ENCODE measurements at regions not wholly inside any gene's neighbourhood (a gene's known extent, or its start where the extent isn't known, plus 50 kb on each side); places are given as distances from the start of the nearest gene placed in this dataset.
"Not testable (repeated sequence)": the region's sequence is repeated elsewhere in the genome, so short reads cannot be mapped to it uniquely, and the experiment has no call there.

DNA sequence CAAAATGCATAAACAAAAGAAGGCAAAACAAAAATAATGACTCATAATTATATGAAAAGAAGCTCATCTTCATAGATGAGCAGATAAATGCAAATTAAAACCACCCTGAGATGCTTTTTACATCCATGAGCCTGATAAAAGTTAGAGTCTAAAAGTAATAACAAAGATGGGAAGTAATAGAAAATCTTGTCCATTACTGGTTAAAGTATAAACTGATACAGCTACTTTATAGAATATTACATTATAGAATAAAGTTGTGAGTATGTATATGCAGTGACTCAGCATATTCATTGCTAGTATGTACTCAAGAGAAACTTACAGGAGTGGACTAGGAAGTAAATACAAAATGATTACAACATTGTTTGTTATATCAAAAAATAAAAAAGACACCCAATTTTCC, 333.0 kb downstream of the OR4F29 start:
- DNase-seq (ENCODE audit: low read depth) = not testable (repeated sequence)

DNA sequence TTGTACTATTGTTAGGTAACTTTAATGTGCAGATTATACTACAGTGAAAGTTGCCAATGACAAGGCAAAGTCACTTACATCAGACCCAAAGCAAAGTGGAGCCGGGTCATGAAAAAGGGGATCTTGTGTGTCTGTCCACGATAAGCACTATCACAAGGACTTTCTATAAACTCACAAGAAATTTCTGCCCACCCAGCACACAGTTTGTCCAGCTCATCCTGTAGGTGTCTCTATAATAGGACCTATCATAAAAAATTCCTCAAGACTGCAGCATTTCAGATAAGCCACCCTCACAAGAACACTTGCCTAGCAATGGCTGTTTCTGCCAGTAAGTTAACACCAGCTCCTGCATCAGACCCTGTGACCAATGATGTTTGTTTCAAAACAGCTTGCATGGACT, 335.9 kb downstream of the OR4F29 start:
- H3K4me3 ChIP-seq (ENCODE audit: low read length); DNase-seq (ENCODE audit: low read depth): not testable (repeated sequence)

More for the DNA sequence above, 333.0 kb downstream of the OR4F29 start:
- H3K4me3 ChIP-seq (ENCODE audit: low read length) = not testable (repeated sequence)

GRCh38 chr1:104776-105175, 346.7 kb downstream of the OR4F29 start:
- DNase-seq (ENCODE audit: low read depth); H3K4me3 ChIP-seq (ENCODE audit: low read length): not testable (repeated sequence)

DNA sequence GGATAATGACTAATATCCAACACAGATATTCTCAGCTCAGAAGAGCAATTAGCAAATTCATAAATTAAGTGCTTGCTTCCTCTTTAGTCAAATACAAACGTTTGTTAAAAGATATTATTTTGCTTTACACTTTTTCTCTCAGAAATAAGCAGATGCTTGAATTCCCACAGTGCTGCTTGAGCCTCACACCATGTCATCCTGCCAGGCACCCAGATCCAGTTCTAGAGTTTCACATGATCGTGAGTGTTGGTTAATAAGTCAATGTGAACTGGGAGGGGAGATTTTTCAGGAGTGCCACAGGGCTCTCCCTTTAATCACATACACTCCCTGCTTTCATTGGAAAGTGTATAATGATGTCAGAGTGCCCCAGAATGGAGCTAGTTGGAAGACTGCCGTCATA, 352.0 kb downstream of the OR4F29 start:
- not testable (repeated sequence) for H3K4me3 ChIP-seq (ENCODE audit: low read length)

DNA sequence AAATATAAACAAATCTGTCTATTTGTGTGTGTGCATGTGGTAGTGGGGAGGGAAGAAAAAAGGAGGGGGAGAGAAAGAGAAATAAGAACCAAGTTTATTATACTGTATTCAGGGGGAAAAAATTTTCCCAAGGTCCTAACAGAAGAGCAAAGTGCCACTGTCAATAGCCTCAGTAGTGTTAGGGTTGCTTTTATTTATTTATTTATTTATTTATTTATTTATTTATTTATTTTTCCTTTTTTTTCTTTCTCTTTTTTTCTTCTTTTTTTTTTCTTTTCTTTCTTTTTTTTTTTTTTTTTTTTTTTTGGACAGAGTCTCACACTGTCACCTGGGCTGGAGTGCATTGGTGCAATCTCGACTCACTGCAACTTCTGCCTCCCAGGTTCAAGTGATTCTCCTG, 352.7 kb downstream of the OR4F29 start:
- not testable (repeated sequence) for DNase-seq (ENCODE audit: low read depth); H3K4me3 ChIP-seq (ENCODE audit: low read length)

More for the DNA sequence above, 352.0 kb downstream of the OR4F29 start:
- not testable (repeated sequence) for DNase-seq (ENCODE audit: low read depth)

- not testable (repeated sequence) for H3K4me3 ChIP-seq (ENCODE audit: low read length); DNase-seq (ENCODE audit: low read depth)
These were observed 360.2 kb downstream of the OR4F29 start for GRCh38 chr1:91279-91678.

DNA sequence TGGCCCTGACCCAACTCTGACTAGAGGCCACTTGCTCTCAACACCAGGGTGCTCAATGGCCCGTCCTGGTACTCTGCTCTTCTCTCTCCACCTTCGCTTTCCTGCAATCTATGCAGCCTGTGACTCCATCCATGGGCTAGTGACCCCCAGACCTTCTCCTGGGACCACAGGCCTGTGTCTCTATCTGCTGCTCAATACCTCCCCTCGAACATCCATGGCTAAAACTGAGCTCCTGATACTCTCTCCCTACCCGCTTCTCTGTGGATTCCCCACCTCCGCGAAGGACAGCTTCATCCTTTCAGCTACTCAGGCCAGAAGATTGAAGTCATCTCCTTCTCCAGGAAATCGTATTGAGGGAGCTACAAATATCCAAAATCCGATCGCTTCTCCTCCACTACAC, 363.4 kb downstream of the OR4F29 start:
- not testable (repeated sequence) for DNase-seq (ENCODE audit: low read depth); H3K4me3 ChIP-seq (ENCODE audit: low read length)

DNA sequence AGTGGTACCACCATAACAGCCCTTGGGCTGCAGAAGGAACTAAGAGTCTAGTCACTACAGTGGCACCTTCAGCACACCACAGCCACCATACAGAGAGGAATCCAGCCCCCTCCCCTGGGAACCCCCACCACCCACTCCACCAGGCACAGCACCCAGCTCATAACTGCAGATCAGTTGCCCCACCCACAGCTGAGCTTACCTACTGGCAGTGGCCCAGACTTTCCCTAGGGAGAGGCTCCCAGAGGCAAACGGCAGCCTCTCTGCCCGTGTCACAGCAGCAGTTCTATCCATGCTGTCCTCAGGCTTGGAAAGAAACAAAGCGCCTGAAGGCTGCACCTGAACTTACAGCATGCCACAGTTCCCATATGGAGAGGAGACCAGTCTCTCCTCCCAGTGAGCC, 372.3 kb downstream of the OR4F29 start:
- DNase-seq (ENCODE audit: low read depth); H3K4me3 ChIP-seq (ENCODE audit: low read length): not testable (repeated sequence)

- DNase-seq (ENCODE audit: low read depth); H3K4me3 ChIP-seq (ENCODE audit: low read length): not testable (repeated sequence)
These were observed 386.4 kb downstream of the OR4F29 start, which contains the start of gene OR4F5 for GRCh38 chr1:65119-65518. OR4F5 (plus strand) TSS chr1:65419.

GRCh38 chr1:56014-56531, 395.4 kb downstream of the OR4F29 start:
- not testable (repeated sequence) for DNase-seq (ENCODE audit: low read depth); H3K4me3 ChIP-seq (ENCODE audit: low read length)

- DNase-seq (ENCODE audit: low read depth); H3K4me3 ChIP-seq (ENCODE audit: low read length): not testable (repeated sequence)
These were observed 398.3 kb downstream of the OR4F29 start for GRCh38 chr1:53182-53581.

GRCh38 chr1:41965-42466, 409.5 kb downstream of the OR4F29 start:
- DNase-seq (ENCODE audit: low read depth); H3K4me3 ChIP-seq (ENCODE audit: low read length): not testable (repeated sequence)

- H3K4me3 ChIP-seq (ENCODE audit: low read length) = not testable (repeated sequence)
These were observed 410.3 kb downstream of the OR4F29 start for GRCh38 chr1:41197-41596.

DNA sequence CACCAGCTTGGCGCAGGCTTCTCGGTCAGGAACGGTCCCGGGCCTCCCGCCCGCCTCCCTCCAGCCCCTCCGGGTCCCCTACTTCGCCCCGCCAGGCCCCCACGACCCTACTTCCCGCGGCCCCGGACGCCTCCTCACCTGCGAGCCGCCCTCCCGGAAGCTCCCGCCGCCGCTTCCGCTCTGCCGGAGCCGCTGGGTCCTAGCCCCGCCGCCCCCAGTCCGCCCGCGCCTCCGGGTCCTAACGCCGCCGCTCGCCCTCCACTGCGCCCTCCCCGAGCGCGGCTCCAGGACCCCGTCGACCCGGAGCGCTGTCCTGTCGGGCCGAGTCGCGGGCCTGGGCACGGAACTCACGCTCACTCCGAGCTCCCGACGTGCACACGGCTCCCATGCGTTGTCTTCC, 422.3 kb downstream of the OR4F29 start:
- not testable (repeated sequence) for H3K4me3 ChIP-seq (ENCODE audit: low read length); DNase-seq (ENCODE audit: low read depth)

More at GRCh38 chr1:41197-41596, 410.3 kb downstream of the OR4F29 start:
- DNase-seq (ENCODE audit: low read depth) = not testable (repeated sequence)

DNA sequence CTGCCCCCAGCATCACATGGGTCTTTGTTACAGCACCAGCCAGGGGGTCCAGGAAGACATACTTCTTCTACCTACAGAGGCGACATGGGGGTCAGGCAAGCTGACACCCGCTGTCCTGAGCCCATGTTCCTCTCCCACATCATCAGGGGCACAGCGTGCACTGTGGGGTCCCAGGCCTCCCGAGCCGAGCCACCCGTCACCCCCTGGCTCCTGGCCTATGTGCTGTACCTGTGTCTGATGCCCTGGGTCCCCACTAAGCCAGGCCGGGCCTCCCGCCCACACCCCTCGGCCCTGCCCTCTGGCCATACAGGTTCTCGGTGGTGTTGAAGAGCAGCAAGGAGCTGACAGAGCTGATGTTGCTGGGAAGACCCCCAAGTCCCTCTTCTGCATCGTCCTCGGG, 434.2 kb downstream of the OR4F29 start:
- DNase-seq (ENCODE audit: low read depth); H3K4me3 ChIP-seq (ENCODE audit: low read length): not testable (repeated sequence)

DNA sequence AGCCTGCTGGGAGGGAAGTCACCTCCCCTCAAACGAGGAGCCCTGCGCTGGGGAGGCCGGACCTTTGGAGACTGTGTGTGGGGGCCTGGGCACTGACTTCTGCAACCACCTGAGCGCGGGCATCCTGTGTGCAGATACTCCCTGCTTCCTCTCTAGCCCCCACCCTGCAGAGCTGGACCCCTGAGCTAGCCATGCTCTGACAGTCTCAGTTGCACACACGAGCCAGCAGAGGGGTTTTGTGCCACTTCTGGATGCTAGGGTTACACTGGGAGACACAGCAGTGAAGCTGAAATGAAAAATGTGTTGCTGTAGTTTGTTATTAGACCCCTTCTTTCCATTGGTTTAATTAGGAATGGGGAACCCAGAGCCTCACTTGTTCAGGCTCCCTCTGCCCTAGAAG, 435.5 kb downstream of the OR4F29 start:
- not testable (repeated sequence) for DNase-seq (ENCODE audit: low read depth)

GRCh38 chr1:9941-10717, 441.3 kb downstream of the OR4F29 start:
- not testable (repeated sequence) for DNase-seq (ENCODE audit: low read depth); H3K4me3 ChIP-seq (ENCODE audit: low read length)

More for the DNA sequence above, 435.5 kb downstream of the OR4F29 start:
- H3K4me3 ChIP-seq (ENCODE audit: low read length) = not testable (repeated sequence)
